LNCaP clone FGC (cell line): ENCODE measurements at regions not wholly inside any gene's neighbourhood (a gene's known extent, or its start where the extent isn't known, plus 50 kb on each side); places are given as distances from the start of the nearest gene placed in this dataset.

Experiments
- DNase-seq: peaks from one replicate; pipeline ENCODE4 v3.0.0-alpha.2; 2011; ENCODE audit warnings: low read depth
- H3K4me3 ChIP-seq: 2 replicates; pipeline ENCODE4 v1.5.1; 2011; ENCODE audit warnings: mild to moderate bottlenecking, low read depth, low read length, control low read depth
- TF ChIP-seq, protein P1 (sequence below): IDR thresholded peaks from 2 replicates; pipeline ENCODE4 v1.5.1; 2012; ENCODE audit warnings: mild to moderate bottlenecking; ENCODE audit not compliant: control insufficient read depth, insufficient read depth; ENCODE audit errors: extremely low read depth

DNA sequence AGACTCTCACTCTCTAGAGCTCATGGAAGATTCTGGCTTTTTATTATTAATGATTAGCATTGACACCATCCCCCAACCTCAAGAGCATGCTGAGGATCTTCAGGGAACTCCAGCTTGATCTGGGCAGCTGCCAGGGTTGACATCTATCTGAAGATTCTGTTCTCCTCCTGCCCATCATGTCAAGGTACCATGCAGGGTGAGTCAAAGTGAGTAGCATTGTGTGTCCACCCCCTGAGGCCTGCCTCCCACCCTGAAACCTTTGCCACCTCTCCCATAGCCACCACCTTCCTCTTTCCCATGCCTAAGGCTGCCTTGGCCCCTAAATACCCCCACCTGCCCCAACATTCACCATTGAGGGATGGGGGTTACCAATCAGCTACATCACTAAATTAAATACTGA lies 70.1 kb upstream of the SLCO3A1 start:
- no peak overlapping the region for H3K4me3 ChIP-seq
- DNase-seq: no peak
- TF ChIP-seq, protein P1, sequence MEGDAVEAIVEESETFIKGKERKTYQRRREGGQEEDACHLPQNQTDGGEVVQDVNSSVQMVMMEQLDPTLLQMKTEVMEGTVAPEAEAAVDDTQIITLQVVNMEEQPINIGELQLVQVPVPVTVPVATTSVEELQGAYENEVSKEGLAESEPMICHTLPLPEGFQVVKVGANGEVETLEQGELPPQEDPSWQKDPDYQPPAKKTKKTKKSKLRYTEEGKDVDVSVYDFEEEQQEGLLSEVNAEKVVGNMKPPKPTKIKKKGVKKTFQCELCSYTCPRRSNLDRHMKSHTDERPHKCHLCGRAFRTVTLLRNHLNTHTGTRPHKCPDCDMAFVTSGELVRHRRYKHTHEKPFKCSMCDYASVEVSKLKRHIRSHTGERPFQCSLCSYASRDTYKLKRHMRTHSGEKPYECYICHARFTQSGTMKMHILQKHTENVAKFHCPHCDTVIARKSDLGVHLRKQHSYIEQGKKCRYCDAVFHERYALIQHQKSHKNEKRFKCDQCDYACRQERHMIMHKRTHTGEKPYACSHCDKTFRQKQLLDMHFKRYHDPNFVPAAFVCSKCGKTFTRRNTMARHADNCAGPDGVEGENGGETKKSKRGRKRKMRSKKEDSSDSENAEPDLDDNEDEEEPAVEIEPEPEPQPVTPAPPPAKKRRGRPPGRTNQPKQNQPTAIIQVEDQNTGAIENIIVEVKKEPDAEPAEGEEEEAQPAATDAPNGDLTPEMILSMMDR: no peak

DNA sequence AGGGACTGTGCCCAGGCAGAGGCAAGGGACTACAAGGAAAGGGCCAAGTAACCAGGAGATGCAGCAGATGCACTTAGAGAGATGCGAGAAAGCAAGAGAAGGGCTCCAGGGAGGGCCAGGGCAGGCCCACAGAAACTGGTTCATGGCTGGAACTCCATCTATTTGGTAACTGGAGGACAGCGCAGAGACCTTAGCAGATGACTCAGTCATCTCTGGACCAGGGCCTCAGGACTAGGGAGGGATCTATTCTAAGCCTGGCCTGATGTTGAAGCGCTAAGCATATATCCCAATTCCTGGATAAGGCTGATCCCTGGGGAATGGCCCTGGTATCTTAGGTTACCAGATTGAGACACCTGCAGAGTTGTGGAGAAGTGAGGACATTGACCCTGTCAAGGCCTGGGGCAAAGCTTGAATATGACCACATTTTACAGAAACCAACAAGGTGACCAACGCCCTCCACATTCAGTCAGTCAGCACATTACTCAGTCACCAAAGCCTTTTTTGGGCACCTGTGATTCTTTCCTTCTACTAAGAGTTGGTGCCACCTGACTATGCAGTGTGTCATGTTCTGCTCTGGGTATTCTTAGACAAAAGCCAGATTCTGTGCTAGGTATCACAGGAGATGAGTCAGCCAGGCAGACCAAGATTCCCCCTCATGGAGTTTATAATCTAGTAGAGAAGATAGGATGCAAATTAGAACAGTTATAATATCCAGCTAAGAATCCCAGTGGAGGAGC lies 68.4 kb upstream of the SLCO3A1 start:
- no peak overlapping the region for H3K4me3 ChIP-seq
- DNase-seq: no peak
- TF ChIP-seq, protein P1: no peak

DNA sequence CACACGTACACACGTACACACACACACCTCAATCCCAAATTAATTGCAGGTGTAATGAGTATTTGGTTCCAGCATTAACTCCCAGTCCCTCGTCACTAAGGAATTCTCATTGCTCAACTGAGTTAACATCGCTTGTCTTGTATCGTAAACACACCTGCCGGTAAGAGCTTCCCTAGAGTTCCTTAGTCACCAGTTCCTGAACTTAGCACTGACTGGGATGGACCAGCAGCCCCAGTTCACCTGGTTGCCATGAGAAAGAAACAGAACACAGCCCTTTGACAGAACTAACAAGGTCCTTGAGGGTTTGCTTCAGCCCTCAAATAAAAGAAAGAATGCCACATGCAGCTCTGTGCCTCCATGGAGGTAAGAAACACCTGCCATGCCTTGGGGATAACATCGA lies 66.3 kb upstream of the SLCO3A1 start:
- no peak for DNase-seq
- TF ChIP-seq, protein P1: no peak
- no peak overlapping the region for H3K4me3 ChIP-seq

DNA sequence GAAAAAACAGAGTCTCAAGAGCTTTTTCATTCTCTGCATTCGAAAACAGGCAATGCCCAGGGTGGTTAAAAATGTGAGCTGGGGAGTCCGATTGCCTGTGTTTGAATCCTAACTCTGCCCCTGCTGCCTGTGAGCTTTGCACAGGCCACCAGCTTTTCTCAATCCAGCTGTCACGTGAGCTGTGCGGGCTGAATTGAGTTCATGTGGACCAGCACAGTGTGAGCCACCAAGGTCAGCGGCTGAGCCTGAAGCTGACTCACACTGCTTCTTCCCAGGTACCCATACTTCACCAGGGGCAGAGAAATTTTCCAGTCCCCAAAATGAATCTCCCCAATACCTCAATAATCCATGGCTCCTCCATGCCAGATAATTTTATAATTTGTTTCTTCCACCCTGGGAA lies 64.4 kb upstream of the SLCO3A1 start:
- H3K4me3 ChIP-seq: no peak overlapping the region
- TF ChIP-seq, protein P1: no peak
- no peak for DNase-seq

DNA sequence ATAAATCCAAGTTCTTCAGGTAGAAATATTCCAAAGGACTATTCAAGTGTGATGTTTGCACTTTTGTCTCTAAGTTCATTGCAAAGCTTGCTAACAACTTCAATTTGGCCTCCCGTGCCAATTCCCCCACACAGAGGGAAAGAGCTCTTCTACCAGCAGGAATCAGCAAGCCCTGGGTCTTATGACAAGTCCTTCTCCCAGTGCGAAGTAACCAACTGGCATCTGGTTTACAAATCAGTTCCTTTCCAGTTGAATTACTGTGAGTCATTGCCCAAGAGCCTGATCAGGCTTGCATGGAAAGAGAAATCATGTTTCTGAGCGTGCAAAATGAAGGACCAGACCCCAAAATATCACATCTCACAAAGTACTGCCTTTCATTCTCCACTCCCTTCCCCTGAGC lies 62.7 kb upstream of the SLCO3A1 start:
- no peak overlapping the region for H3K4me3 ChIP-seq
- TF ChIP-seq, protein P1: no peak
- no peak for DNase-seq

DNA sequence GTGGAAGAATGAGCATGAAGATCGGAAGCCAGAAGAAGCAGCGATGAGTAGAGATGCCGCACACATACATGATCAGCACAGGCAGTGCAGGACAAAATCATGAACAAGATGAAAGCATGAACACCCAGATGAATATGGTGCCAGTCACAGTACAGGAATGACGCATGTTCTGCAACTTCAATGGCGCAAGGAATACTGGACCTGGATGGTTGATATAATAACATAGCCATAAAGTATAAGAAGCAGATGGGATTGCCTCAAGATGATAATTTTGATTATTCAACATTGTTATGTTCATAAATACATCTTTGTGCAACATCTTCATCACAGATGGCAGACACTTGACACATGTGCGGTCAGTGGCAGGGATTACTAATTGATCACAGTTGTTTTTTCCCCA lies 59.7 kb upstream of the SLCO3A1 start:
- no peak for DNase-seq
- TF ChIP-seq, protein P1: no peak

DNA sequence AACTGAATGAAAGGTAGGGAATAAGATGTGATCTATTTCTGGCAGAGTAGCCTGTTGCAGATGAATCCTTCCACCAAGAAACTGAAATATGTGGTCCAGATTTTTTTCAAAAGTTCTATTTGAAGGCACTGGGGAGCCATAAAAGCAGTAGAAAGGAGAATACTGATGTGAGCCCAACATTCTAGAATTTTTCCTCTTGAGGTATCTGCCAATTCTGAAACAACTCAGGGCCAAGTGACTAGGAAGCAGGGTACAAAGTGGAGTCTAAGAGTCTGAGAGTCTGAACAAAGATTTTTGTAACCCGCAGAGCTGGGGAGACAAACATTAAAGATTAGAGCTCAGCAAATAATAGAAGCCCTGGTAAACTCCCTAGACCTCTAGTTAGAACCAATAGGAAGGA lies 58.3 kb upstream of the SLCO3A1 start:
- DNase-seq: no peak
- no peak overlapping the region for H3K4me3 ChIP-seq
- TF ChIP-seq, protein P1: no peak

More for the DNA sequence above, 59.7 kb upstream of the SLCO3A1 start:
- H3K4me3 ChIP-seq: no peak overlapping the region
